ENCODE measurements at regions not wholly inside any gene's neighbourhood (a gene's known extent, or its start where the extent isn't known, plus 50 kb on each side); places are given as distances from the start of the nearest gene placed in this dataset.
"Not testable (repeated sequence)": the region's sequence is repeated elsewhere in the genome, so short reads cannot be mapped to it uniquely, and the experiment has no call there.

DNA sequence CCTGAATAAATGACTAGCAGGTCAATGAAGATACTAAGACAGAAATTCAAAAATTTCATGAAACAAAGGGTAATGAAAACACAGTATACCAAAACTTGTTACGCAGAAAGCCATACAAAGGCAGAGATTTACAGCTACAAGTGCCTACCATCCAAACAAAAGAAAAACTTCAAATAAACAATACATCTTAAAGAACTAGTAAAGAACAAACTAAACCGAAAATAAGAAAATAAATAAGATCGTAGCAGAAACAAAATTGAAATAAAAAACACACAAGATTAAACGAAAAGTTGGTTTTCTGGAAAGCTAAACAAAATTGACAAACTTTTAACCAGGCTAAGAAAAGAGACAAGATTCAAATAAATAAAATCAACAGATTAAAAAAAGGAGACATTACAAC is 51.5 kb downstream of the VPREB1 start:
- DNase-seq = not testable (repeated sequence)

DNA sequence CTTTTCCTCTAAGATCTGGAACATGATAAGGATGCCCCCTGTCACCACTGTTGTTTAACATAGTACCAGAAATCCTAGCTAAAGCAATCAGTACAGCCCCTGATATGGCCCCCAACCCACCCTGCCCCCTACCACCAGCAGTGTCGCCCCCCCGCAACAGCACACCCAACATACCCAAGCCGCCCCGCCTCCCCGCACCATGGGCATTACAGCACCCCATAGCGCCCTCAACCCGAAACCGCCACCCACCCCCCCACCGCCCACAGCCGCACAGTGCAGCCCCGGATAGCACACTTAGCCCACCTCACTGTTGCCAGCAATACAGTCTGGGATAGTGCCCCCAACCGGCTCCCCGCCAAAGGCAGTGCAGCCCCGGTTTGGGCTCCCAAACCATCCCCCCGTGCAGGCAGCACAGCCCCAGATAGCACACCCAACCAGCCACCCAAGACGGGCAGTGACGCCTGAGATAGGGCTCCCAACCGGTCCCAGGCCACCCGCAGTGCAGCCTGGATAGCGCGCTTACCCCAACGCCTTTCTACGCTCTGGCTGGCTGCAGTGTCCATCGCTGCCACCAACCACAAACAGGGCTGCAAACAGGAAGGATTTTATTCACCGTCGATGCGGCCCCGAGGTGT is 52.7 kb downstream of the VPREB1 start:
- DNase-seq = peak; percentile 31

DNA sequence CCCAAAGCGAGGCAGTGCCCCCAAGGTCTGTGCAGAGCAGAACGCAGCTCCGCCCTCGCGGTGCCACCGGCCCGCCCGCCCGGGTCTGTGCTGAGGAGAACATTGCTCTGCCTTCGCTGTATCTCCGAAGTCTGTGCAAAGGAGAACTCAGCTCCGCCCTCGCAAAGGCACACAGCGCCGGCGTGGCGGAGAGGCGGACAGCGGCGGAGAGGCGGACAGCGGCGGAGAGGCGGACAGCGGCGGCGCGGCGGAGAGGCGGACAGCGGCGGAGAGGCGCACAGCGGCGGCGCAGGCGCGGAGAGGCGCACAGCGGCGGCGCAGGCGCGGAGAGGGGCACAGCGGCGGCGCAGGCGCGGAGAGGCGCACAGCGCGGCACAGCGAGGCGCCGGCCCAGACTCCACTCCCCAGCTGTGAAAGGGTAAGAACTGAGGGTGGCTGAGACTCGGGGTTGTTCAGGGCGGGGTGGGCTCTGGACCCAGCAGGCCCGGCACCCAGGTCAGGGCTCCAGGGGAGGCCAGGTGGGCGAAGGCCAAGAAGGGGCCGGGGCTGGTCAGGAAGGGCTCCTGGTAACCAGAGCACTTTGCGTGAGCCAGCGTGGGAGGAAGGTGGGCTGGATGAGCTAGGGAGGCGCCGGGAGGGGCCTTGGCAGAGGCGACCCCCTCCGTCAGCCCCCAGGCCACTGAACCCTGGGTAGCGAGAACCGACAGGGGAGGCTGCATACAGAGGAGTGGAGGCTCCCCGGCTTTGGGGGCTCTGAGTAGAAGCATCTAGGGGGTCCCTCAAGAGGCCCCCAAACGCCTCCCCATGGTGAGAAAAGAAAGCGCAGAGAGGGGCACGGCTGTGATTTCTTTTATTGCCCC is 53.4 kb downstream of the VPREB1 start:
- DNase-seq = peak; percentile 53

DNA sequence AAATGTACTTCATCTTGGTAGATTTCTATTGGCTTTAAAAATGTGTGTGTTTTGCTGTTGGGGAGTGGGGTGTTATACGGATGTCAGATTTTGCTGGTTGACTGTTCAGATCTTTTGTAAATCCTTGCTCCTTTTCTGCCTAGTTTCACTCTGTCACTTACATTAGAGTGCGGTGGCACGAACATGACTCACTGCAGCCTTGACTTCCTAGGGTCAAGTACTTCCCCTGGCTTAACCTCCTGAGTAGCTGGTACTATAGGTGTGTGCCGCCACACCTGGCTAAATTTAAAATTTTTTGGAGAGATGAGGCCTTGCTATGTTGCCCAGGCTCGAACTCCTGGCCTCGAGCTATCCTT is 54.0 kb downstream of the VPREB1 start:
- not testable (repeated sequence) for DNase-seq

DNA sequence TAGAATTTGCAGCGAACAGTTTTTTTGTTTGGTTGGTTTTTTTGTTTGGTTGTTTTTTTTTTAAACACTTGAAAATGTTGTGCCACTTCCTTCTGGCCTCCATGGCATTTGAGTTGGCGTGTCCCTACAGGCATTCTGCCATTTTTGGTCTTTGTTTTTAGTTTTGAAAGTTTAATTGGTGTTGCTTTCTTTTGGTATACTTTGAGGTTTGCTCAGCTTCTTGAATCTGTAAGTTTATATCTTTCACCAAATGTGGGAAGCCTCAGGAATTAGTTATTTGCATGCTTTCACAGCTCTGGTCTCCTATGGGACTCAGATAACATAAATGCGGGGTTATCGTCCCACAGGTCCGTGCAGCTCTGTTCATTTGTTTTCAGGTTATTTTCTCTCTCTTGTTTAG is 55.9 kb downstream of the VPREB1 start:
- DNase-seq = not testable (repeated sequence)

DNA sequence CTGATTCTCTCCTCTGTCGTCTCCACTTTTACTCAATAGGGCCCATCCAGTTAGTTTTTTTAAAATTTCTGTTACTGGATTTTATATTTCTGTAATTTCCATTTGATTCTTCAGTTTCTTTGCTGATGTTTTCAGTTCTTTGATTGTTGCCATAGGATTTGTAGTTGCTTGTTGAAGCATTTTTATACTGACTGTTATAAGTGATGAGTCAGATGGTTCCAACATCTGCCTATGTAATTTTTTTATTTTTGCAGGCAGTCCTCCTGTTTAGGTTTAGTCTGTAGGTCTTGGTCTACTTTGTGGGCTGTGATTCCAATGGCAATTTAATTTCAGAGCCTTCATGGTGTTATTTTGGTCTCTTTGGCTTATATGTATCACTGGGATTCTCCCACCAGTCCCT is 56.4 kb downstream of the VPREB1 start:
- not testable (repeated sequence) for DNase-seq

DNA sequence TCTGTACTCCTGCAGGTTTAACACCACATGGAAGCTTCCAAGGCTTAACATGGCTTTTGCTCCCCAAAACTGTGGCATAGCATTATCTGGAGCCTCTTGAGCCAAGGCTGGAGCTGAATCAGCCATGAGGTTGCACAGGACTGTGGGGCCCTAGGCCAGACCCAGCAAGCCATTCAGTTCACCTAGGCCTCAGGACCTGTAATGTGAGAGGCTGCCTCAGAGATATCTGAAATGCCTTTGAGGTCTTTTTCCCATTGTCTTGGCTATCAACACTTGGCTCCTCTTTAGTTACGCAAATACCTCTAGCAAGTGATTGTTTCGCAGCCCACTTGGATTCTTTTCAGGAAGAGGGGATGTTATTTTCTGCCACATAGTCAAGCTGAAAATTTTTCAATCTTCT is 72.0 kb downstream of the VPREB1 start:
- DNase-seq = no peak

DNA sequence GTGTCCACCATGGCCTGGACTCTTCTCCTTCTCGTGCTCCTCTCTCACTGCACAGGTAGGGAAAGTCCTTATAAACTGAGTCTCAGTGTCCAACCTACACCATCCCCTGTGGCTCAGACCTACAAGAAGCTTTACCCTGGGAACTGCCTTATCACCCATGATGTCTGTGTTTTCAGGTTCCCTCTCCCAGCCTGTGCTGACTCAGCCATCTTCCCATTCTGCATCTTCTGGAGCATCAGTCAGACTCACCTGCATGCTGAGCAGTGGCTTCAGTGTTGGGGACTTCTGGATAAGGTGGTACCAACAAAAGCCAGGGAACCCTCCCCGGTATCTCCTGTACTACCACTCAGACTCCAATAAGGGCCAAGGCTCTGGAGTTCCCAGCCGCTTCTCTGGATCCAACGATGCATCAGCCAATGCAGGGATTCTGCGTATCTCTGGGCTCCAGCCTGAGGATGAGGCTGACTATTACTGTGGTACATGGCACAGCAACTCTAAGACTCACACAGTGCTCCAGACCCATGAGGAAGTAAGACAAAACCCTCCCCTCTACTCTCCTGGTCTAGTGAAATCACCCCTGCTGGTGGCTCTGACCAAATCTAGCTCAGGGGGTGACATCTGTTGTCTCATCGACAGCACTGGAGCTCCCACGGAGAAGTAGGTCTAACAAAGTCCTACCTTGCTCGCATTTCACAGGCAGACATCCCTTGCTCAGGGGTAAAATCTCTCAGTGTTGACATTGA is 74.3 kb downstream of the VPREB1 start:
- no peak for DNase-seq

DNA sequence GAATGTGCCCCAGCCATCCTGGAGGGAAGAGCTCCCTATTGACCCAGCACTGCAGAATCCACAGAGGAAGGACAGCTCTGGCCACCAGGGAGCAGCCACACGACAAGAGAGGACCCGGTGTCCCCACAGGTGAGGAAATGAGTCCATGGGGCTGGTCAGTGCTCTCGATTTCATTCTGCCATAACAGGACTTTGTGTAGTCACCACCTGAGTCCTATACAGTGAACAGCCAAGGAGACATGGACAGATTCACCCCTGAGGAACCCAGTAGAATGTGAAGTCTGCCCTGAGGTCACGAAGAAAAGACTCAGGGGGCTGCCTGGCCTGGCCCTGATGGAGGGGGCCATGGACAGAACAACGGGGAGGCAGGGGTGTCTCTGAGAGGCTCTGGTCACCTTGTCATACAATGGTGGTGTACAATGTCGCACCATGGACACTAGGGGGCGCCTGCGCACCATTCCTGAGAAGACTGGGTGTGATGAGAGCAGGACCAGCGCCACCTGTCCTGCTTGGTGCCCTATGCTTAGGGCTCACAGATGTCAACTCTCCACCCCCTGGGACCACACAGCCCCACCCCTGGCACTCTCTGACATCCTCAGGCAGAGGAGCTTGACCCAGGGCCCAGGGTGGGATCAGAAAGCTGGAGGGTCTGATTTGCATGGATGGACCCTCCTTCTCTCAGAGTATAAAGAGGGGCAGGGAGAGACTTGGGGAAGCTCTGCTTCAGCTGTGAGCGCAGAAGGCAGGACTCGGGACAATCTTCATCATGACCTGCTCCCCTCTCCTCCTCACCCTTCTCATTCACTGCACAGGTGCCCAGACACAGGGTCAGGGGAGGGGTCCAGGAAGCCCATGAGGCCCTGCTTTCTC is 77.4 kb downstream of the VPREB1 start:
- DNase-seq = peak; percentile 70

DNA sequence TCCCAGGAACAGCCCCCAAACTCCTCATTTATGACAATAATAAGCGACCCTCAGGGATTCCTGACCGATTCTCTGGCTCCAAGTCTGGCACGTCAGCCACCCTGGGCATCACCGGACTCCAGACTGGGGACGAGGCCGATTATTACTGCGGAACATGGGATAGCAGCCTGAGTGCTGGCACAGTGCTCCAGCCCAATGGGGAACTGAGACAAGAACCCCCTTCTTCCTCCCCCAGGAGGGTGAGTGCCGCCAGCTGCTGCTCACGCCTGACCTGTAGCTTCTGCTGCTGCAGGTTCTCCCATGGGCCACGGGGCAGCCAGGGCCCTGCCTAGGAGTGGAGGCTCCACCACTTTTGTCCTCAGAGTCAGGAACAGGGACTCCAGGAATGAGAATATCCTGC is 78.2 kb downstream of the VPREB1 start:
- DNase-seq = no peak

DNA sequence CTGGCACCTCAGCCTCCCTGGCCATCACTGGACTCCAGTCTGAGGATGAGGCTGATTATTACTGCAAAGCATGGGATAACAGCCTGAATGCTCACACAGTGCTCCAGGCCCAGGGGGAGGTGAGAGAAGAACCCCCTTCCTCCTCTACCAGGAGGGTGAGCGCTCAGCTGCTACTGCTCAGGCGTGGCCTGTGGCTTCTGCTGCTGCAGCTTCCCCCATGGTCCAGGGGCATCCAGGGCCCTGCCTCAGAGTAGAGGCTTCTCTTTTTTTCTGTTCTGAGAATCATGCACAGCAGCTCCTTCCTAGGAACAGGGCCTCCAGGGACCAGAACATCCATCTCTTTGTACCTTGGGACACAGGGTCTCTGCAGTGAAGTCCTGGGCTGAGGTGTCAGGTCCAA is 83.1 kb downstream of the VPREB1 start:
- DNase-seq = no peak

DNA sequence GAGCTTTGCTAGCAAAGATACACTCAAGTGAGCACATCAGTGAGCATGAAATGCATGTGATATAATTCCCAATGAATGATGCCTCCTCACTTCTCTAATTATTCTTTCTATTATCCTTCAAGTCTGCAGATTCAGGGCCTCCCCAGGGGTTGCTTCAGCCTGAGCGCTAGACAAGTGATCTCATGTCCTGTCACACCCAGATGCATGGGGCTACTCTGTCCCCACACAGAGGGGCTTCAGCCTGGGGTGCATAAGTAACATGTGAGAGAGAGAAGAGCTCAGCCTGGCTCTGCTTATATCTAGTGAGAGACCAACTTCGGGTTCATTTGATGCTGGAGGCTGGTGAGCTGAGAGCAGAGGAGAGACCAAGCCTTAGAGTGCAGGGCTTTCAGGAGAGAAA is 85.2 kb downstream of the VPREB1 start:
- no peak for DNase-seq

DNA sequence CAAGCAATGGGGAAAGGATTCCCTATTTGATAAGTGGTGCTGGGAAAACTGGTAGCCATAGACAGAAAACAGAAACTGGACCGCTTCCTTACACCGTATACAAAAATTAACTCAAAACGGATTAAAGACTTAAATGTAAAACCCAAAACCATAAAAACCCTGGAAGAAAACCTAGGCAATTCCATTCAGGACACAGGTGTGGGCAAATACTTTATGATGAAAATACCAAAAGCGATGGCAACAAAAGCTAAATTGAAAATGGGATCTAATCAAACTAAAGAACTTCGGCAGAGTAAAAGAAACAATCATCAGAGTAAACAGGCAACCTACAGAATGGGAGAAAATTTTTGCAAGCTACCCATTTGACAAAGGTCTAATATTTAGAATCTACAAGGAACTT is 91.1 kb downstream of the VPREB1 start:
- not testable (repeated sequence) for DNase-seq

DNA sequence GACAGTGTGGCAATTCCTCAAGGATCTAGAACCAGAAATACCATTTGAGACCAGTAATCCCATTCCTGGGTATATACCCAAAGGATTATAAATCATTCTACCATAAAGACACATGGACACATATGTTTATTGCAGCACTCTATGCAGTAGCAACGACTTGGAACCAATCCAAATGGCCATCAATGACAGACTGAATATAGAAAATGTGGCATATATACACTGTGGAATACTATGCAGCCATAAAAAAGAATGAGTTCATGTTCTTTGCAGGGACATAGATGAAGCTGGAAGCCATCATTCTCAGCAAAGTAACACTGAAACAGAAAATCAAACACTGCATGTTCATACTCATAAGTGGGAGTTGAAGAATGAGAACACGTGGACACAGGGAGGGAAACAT is 91.7 kb downstream of the VPREB1 start:
- DNase-seq = not testable (repeated sequence)

DNA sequence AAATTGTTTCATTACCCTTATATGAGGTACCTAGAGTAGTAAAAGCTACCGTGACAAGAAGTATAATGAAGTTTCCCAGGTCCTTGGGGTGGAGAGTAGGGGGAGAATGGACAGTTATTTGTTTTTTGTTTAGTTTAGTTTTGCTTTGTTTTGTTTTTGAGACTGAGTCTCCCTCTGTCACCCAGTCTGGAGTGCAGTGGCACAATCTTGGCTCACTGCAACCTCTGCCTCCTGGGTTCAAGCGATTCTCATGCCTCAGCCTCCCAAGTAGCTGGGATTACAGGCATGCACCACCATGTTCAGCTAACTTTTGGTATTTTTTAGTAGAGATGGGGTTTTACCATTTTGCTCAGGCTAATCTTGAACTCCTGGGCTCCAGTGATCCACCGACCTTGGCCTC is 94.2 kb downstream of the VPREB1 start:
- not testable (repeated sequence) for DNase-seq

DNA sequence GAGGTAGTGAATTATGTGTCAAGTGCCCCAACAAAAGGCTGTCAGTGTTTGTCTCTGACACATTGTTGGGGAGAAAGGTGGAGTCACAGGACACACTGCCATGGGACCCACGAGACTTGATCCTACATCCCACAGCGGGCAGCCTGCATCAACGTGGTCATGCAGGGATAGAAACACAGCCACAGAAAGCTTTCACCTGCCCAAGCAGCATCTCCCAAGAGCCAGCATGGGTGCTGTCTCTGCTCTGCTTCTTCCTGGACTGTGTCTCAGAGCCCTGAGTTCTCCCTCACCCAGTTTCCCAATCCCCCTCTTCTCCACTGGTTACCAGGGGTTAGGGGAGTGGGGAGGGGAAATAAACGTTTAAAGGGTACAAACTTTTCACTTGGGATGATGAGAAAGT is 97.2 kb downstream of the VPREB1 start:
- no peak for DNase-seq

DNA sequence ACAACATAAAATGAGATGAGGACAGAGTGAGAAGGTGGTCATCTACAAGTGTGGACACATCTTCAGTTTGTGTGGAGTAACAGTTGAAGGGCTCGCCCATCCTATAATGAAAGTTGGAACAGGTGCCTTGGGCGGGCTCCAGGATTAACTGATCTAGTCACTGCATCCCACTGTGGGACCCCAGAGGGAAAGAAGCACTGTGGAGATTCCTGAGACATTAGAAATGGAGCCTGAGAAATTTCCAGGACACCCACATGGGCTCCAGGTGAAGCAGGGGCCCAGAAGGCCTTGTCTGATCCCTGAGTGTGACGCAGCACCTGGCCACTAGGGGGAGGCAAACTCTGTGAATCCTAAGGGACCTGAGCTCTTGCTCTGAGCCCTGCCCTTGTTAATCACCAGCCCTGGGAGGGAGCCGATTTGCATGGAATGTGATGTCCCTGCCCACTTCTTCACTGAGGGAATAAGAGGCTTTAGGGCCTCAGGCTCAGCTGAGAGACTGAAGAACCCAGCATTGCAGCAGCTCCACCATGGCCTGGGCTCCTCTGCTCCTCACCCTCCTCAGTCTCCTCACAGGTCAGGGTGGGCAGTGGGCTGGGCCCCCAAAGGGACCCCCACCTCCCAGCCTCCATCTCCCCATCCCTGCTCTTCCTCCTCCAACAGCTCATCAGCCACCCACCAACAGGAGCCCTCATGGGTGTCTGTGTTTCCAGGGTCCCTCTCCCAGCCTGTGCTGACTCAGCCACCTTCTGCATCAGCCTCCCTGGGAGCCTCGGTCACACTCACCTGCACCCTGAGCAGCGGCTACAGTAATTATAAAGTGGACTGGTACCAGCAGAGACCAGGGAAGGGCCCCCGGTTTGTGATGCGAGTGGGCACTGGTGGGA is 98.4 kb downstream of the VPREB1 start:
- DNase-seq = peak; percentile 87

DNA sequence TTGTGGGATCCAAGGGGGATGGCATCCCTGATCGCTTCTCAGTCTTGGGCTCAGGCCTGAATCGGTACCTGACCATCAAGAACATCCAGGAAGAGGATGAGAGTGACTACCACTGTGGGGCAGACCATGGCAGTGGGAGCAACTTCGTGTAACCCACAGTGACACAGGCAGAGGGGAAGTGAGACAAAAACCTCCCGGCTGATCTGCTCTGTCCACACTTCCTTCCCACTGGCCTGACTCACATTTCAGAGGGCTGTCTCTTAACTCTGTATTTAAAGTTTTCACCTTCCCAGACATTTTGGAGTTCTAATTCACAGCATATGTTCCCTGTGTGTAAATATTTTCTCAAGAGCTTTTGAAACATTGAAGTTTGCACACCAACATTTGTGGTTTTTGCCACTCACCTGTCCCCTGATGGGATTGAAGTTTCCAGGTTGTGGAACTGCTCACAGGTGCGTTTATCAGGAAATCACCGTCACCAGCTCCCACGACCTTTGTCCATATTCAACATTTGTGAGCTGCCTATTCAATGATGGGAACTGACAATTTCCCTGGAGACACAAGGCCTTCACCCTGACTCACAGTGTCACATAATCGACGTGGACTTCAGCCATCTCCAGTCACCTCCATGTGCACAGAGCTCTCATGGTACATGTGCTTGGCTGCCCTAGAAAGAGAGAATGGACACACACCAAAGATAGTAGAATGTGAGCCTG is 99.2 kb downstream of the VPREB1 start:
- DNase-seq = no peak

DNA sequence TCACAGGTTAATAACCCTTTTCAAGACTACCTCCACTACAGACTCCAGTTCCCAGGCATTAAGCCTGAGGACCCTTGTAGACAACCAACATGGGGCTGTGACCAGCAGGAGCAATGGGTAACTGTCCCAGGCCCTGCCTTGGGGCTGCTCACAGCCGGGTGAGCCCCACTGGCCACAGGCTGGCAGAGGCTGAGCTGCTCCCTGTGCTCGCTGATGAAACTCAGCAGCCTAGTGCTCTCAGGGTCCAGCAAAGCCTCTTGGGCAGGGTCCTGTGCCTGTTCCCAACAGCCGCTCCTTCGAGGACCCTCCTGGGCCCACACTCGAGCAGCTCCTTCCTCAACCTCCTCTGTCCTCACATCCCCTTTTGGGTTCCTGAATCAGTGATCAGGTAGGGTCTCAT is 99.8 kb downstream of the VPREB1 start:
- DNase-seq = no peak

DNA sequence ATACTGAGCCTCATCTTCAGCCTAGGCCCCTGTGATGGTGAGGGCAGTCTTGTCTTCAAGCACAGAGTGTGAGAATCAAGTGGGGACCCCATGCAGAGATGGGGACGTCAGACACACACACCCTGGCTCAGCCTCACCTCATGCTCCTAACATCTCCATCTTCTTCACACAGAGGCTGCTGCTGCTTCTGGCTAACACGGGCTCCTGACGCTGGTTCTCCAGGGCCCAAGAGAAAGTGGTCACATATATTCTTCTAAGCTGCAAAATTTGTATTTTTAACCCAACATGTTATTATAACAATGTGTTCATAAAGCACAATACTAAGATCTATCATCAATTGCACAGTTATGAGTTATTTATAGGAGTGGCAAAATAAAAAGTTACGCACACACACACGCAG is 101.2 kb downstream of the VPREB1 start:
- DNase-seq = no peak

Measured in DMS53 (cell line).